Cardiac fibroblast (primary cell): ENCODE measurements at regions not wholly inside any gene's neighbourhood (a gene's known extent, or its start where the extent isn't known, plus 50 kb on each side); places are given as distances from the start of the nearest gene placed in this dataset.

Experiments used
- DNase-seq, 2 donors: peaks; one replicate each; pipeline versions ENCODE4 v3.0.0 to v3.0.0-alpha.2; 2010; ENCODE audit warnings: low read depth in 2 of 2
- H3K4me3 ChIP-seq, 2 donors: replicated peaks in 1 of 2; 1 replicate in 1 of 2; 2 replicates in 1 of 2; pipeline ENCODE4 v1.5.1; 2011; ENCODE audit warnings: low read depth in 2 of 2, low read length in 2 of 2, mild to moderate bottlenecking in 2 of 2, moderate library complexity in 1 of 2
- CTCF ChIP-seq: IDR thresholded peaks from one replicate; pipeline ENCODE4 v1.5.1; 2011; ENCODE audit warnings: low read depth, mild to moderate bottlenecking, low read length, inconsistent platforms

- no peak overlapping the region for H3K4me3 ChIP-seq
- DNase-seq = no peak
- TF ChIP-seq CTCF = no peak
Measured at GRCh38 chr9:26335116-26335515, 557.5 kb downstream of the CAAP1 start.

- DNase-seq = no peak
- no peak for TF ChIP-seq CTCF
- no peak overlapping the region for H3K4me3 ChIP-seq
Measured at GRCh38 chr9:26334706-26335105, 557.9 kb downstream of the CAAP1 start.

DNA sequence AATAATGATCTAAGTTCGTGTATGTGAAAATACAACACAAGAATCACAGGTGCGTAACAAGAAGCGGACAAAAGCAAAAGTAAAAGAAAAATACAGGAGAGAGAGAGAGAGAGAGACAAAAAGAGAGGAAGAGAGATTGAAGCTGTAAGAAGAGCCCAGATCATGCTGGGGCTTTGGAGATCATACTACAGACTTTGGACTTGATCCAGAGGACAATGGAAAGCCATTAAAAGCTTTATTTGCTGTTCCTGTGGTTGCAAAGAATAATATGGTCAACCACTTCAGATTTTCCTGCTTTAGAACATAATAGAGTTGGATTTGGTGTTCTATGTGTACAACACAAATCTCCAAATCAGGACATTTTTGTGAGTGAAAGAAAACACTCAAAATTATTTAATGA lies 561.4 kb downstream of the CAAP1 start:
- no peak for DNase-seq
- no peak overlapping the region for H3K4me3 ChIP-seq

DNA sequence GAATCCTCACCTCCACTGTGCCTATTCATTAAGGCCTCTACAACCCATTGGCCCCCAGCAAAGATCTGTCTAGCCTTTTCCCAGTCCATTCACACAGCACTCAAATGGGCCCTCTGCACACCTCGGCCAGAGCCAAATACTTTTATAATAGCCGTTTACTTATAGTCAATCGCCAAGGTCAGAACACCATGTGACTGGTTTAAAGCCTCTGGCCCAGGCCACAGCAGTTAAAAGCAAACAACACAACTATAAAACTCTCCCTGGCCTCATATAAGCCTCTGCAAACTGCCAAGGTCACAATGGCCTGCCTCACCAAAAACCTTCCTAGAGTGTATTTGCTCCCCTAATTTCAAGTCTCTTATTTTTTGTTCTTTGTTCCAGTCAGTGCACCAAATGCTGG lies 562.6 kb downstream of the CAAP1 start:
- no peak for TF ChIP-seq CTCF
- DNase-seq = no peak
- H3K4me3 ChIP-seq = no peak overlapping the region

More for the DNA sequence above, 561.4 kb downstream of the CAAP1 start:
- TF ChIP-seq CTCF = no peak

DNA sequence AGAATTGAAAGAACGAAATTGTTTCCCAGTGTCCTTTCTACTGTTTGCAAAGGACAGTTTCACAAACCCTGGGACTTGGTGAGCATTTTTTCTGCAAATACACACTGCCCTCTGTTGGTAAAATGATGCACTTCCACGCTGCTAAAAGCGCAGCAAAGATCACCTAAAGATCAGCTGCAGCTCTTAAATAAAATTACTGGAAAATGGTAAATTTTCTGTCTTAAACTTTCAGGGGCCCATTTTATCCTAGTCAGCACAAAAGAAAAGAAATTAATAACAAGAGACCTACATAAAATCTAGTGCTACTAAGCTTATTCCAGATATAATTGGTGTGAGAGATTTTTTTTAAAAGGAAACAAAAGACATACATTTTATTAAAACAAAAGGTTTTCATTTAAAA lies 566.0 kb downstream of the CAAP1 start:
- H3K4me3 ChIP-seq = no peak overlapping the region
- peak; percentile 81 to 84 for DNase-seq

DNA sequence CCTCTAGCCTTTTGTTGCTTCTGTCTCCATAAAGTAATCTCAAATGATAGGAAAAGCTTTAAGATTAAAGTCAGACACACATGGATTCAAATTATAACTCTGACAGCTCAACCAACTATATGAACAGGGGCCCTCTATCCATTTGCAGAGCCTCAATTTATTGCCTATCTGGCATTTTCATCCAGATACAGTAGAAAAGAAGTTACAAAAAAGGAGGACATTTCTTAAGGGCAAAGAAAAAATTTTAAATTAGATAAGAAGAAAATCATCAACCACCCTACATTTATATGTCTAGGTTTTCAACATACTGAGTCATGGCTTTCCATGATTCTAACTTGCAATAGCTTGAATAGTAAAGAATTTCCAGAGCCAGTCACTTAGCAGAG lies 567.2 kb downstream of the CAAP1 start:
- no peak for TF ChIP-seq CTCF
- DNase-seq = no peak
- H3K4me3 ChIP-seq = no peak overlapping the region

More for the DNA sequence above, 566.0 kb downstream of the CAAP1 start:
- peak; percentile 79 for TF ChIP-seq CTCF

- H3K4me3 ChIP-seq = no peak overlapping the region
- TF ChIP-seq CTCF = no peak
- peak in 1 of 2 donors; percentile 43 for DNase-seq
Measured at GRCh38 chr9:26324786-26325443, 567.7 kb downstream of the CAAP1 start.
